ENCODE measurements at regions not wholly inside any gene's neighbourhood (a gene's known extent, or its start where the extent isn't known, plus 50 kb on each side); places are given as distances from the start of the nearest gene placed in this dataset.
"Not testable (repeated sequence)": the region's sequence is repeated elsewhere in the genome, so short reads cannot be mapped to it uniquely, and the experiment has no call there.

DNA sequence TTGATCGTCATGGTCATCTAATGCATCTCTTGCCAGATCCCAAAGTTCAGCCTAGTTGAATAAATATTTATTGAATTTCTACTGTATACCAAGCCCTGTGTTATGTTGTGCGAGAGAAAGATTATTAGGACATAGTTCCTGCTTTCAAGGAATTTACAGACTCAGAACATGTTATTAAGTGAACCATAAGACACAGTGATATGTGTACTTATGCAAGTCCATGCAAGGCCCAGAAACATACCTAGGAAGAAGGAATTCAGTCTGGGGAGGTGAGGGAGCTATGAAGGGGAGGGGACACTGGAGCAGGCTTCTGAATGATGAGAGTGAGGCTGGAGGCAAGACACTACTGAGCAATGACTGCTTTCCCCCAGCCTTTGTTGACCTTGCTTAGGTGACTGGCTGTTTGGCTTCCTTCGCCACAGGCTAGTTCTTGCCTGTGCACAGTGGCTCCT is 81.4 kb downstream of the ACAA2 start:
- DNase-seq (ENCODE audit: low spot score) (no peak), FAIRE-seq (no peak)

- FAIRE-seq (no peak), DNase-seq (ENCODE audit: low spot score) (no peak)
Measured at GRCh38 chr18:49731421-49731841, 81.9 kb downstream of the ACAA2 start.

DNA sequence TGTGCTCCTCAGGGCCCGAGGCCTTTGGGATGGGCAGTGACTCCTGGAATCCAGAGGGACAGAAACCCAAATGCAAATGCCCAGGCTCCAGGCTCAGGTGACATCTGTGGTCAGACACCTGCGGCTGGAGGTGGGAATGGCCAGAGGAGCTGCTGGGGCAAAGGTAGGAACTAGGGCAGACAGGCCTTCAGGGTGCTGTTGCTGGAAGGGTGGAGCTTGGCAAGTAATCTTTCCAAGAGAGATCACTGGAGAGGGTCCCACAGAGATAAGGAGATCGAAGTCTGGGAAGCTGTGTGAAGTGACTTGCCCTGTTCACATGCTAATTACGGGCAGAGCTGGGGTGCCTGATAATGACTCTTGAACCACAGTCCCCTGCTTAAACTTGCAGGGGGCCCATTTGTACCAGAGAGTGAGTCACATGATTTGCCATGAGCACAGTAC is 82.4 kb downstream of the ACAA2 start:
- FAIRE-seq (no peak), DNase-seq (ENCODE audit: low spot score) (no peak)

DNA sequence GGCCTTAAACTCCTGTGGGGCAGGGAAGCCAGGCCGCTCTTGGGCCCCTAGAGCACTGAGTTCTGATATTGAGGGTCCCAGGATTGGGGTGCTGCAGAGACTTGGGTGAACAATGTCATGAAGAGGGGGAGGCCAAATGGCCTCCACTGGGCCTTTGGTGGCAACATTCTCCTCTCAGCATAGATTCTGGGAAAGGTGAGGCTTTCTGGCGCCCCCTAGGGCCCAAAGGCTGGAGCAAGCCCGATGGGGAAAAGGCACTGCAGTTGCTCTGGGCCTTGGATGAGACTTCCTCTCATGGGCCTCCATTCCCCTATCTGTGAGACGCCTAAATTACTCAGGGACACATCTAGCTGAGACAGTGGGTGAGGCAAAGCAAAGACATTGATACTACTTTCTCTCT is 84.8 kb downstream of the ACAA2 start:
- no peak for DNase-seq (ENCODE audit: low spot score)
- no peak for FAIRE-seq

- DNase-seq (ENCODE audit: low spot score), result no peak
- FAIRE-seq, result no peak
Measured at GRCh38 chr18:49727816-49728215, 85.5 kb downstream of the ACAA2 start.

- DNase-seq (ENCODE audit: low spot score), result no peak
- FAIRE-seq, result no peak
Measured at GRCh38 chr18:49726675-49726963, 86.7 kb downstream of the ACAA2 start.

GRCh38 chr18:49725809-49726674 is 87.3 kb downstream of the ACAA2 start:
- DNase-seq (ENCODE audit: low spot score) (peak; percentile 85), FAIRE-seq (no peak)

DNA sequence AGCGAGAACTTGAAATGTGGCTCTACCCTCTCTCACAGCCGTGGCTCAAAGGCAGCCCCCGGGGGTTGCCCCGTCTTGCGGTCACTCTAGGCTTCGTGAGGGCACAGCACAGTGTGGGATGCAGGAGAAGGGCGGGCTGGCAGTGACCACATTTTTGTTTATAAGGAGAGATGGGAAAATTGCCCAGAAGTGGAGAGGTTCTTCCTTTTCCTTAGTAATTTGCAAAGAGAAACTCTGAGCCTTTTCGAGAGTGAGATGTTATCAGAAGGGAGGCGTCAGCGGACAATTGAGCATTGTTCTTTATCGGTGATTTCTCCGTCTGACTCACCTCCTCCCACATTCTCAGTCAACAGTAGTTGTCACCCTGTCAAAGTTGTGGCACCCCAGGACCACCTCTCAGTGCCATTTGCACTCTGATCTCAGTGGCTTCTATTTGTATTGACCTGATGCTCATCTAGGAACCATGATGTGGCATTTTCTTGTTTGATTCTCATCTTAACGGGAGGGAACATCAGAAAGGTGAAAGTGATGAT is 89.6 kb downstream of the ACAA2 start:
- peak; percentile 57 for DNase-seq (ENCODE audit: low spot score)
- FAIRE-seq, result no peak

DNA sequence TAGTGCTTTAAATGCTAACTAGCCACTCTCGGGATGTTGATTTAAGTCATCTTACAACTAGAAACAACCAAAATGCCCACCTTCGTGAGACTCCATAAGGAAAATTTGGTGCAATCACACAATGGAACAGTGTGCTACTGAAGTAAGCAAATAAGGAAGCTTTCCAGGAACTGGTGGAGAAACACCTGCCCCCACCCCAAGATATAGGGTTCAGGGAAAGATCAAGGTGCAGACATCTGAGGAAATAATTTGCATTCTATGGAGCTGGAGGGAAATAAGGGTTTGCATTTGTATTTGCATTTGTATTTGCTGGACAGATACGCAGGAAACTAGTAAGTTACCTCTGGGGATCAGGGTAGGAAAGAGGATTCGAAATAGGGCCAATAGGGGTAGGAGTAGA is 90.9 kb downstream of the ACAA2 start:
- no peak for FAIRE-seq
- no peak for DNase-seq (ENCODE audit: low spot score)

DNA sequence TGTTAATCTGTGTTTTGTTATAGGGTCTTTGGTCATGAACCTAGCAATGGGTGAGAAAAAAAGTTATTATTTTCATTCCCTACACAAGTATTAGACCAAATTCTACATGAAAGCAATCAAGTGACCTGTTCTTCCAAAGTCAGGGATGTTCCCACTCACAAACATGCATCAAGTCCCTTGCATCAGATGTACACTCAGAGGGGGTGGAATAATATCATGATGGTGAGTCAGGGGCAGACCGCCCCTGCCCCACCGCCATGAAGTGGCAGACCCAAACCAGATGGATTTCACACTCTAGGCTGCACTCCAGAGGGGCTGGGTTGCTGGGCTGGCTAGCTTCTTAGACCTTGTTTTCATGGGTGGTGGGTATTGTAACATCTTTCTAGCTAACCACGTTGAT is 91.4 kb downstream of the ACAA2 start:
- no peak for DNase-seq (ENCODE audit: low spot score)
- no peak for FAIRE-seq

- FAIRE-seq; DNase-seq (ENCODE audit: low spot score): not testable (repeated sequence)
Measured at GRCh38 chr18:49720944-49721343, 92.4 kb downstream of the ACAA2 start.

DNA sequence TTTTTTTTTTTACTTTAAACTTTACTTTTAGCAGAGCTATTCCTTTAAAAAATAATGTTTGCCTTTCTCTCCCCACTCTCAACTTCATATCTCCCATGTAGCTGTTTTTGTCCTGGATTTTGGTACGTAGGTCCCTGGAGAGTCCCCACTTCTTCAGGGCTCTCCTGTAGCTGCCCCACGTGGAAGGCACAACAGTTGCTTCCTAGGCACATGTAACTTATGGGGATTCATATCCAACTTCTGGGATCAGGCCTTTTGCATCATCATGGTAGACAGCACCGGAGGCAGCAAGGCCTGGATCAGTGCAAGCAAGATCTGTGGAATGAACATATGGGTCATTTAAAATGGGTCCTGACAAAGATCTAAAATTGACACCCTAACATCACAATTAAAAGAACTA is 95.7 kb downstream of the ACAA2 start:
- FAIRE-seq, result no peak
- DNase-seq (ENCODE audit: low spot score), result no peak

GRCh38 chr18:49716035-49716434 is 97.3 kb downstream of the ACAA2 start:
- no peak for FAIRE-seq
- no peak for DNase-seq (ENCODE audit: low spot score)

GRCh38 chr18:49709347-49709690 is 104.0 kb downstream of the ACAA2 start:
- no peak for FAIRE-seq
- no peak for DNase-seq (ENCODE audit: low spot score)

GRCh38 chr18:49708662-49709346 is 104.5 kb downstream of the ACAA2 start:
- FAIRE-seq, result no peak
- DNase-seq (ENCODE audit: low spot score), result no peak

DNA sequence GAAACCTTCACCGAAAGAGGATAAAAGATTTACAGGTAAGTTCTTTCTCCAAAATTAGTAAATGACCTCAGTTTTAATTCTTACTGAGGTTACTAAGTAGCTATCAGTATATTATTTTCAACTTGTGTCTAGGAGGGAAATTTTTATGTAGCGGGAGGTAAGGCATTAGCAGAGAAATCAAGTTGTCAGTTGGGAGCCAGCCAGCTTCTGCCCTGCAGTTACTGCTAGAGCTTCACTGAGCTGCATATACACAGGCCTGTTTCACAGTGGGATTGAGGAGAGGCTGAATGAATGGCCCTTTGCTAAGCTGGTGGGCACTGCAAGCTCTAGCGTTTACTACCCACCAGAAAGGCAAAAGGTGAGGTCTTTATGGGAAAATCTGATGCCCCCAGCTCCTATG is 105.7 kb downstream of the ACAA2 start:
- FAIRE-seq, result no peak
- no peak for DNase-seq (ENCODE audit: low spot score)

GRCh38 chr18:49704334-49704733 is 109.0 kb downstream of the ACAA2 start:
- DNase-seq (ENCODE audit: low spot score), result no peak
- FAIRE-seq, result no peak

DNA sequence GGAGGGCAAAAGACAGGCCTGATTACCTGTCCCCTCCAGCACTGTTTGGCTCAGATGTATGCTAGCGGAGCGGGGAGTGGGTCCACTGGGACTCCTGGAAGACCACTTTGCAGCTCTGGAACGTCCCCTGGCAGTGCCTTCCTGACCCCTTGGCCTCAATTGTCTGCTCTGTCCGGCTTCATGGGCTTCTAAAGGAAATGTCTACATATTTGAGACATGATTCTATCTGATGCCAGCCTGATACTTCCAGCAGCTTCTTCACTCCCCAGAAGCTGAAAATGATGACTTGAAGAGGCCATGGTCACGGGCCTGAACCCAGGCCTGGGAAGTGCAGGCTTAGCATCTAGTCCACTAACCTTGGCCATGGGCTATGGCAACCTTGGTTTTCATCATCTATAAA is 112.1 kb downstream of the ACAA2 start:
- FAIRE-seq, result no peak
- no peak for DNase-seq (ENCODE audit: low spot score)

- FAIRE-seq (no peak), DNase-seq (ENCODE audit: low spot score) (no peak)
Measured at GRCh38 chr18:49699303-49699702, 114.0 kb downstream of the ACAA2 start.

- FAIRE-seq (no peak), DNase-seq (ENCODE audit: low spot score) (no peak)
Measured at GRCh38 chr18:49698525-49699025, 114.8 kb downstream of the ACAA2 start.

DNA sequence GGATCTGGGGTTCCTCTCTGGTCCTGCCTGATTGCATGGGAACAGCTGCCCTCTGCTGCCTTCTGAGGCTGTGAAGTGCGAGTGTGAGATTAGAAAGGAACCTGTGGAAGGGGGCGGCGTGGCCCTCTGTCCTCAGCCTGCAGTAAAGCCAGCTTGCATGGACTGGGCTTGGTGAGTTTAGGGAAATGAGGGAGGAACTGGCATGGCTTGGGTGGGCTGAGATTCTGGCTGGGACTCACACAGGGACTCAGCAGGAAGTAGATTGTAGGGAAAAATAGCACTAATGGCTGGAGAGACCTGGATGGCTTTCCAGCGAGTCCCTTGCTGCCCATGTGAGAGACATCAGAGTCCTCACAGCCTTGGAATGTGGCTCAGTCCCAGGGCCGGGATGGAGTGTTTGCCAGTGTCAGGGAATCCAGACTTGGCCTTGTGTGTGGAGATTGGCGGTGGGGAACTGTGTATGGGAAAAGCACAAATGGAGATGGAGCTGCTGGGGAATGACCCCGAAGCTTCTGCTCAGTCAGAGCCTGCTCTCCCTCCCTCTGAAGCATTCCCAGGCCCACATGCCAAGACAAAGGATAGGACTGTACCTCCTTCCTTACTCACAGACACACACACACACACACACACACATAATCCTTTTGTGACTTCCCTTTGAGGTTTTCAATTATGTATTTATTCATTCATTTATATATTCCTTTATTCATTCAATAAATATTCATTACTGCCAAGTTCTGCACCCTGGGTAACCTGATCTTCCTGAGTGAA is 115.4 kb downstream of the ACAA2 start:
- FAIRE-seq (no peak), DNase-seq (ENCODE audit: low spot score) (no peak)

- no peak for FAIRE-seq
- no peak for DNase-seq (ENCODE audit: low spot score)
Measured at GRCh38 chr18:49697049-49697448, 116.3 kb downstream of the ACAA2 start.
